BJ (cell line): ENCODE measurements at regions not wholly inside any gene's neighbourhood (a gene's known extent, or its start where the extent isn't known, plus 50 kb on each side); places are given as distances from the start of the nearest gene placed in this dataset.

Experiments used
- CTCF ChIA-PET: fragments of 350-600 bp; formaldehyde crosslinking; extraction: SDS; loops from one replicate; lab custom pipeline; 2021; ENCODE audit warnings: antibody characterized with exemption, inconsistent platforms; lab: Yijun Ruan, JAX
- POLR2A ChIA-PET: fragments of 300-600 bp; sonication (Branson Sonifier 250); formaldehyde crosslinking; extraction: SDS; loops from one replicate; lab custom pipeline; 2021; ENCODE audit warnings: antibody characterized with exemption; lab: Charles Lee
- DNase-seq: peaks from one replicate; pipeline ENCODE4 v3.0.0-alpha.2; 2011; ENCODE audit warnings: low read depth
- H3K27me3 ChIP-seq: 2 replicates; pipeline ENCODE4 v1.6.0; 2011; ENCODE audit warnings: low read length; ENCODE audit not compliant: control insufficient read depth, insufficient read depth
- H3K36me3 ChIP-seq: 2 replicates; pipeline ENCODE4 v1.5.1; 2011; ENCODE audit warnings: low read length; ENCODE audit not compliant: control insufficient read depth, insufficient read depth
- H3K4me3 ChIP-seq: 2 replicates; pipeline ENCODE4 v1.5.1; 2011; ENCODE audit warnings: low read depth, mild to moderate bottlenecking, control low read depth, low read length
- CTCF ChIP-seq: IDR thresholded peaks from 2 replicates; pipeline ENCODE4 v1.5.1; 2011; ENCODE audit warnings: low read depth, mild to moderate bottlenecking, control low read depth, inconsistent platforms, low read length, moderate library complexity; ENCODE audit not compliant: insufficient read depth

GRCh38 chr1:228921481-228921880 lies 186.2 kb downstream of the RHOU start:
- POLR2A ChIA-PET, result no interaction called here
- H3K4me3 ChIP-seq, result no peak overlapping the region
- no peak for TF ChIP-seq CTCF
- H3K27me3 ChIP-seq, result no peaks in the 10 kb centered on the region
- no peak for DNase-seq
- CTCF ChIA-PET, result interaction anchor here (1.5 kb wide), 1 partner anchor 10 kb away, joined by 3 read pairs; no protein-coding TSS in a partner anchor
- no peaks in the 10 kb centered on the region for H3K36me3 ChIP-seq

- DNase-seq, result no peak
- POLR2A ChIA-PET, result no interaction called here
- TF ChIP-seq CTCF, result no peak
- CTCF ChIA-PET, result interaction anchor here (0.9 kb wide), 1 partner anchor 188 kb away, joined by 3 read pairs; the partner anchor contains the start of gene RHOU
- Histone ChIP-seq H3K27me3 (no peaks in the 10 kb centered on the region), H3K36me3 (no peaks in the 10 kb centered on the region), H3K4me3 (no peak overlapping the region)
Observed at GRCh38 chr1:228922722-228923376, 187.6 kb downstream of the RHOU start.

- ChIA-PET CTCF (no interaction called here), POLR2A (no interaction called here)
- no peak for TF ChIP-seq CTCF
- Histone ChIP-seq H3K27me3 (no peaks in the 10 kb centered on the region), H3K36me3 (no peaks in the 10 kb centered on the region), H3K4me3 (no peak overlapping the region)
- no peak for DNase-seq
Observed at GRCh38 chr1:228923973-228924686, 188.9 kb downstream of the RHOU start.

- no peaks in the 10 kb centered on the region for H3K36me3 ChIP-seq
- ChIA-PET CTCF (no interaction called here), POLR2A (no interaction called here)
- no peak overlapping the region for H3K4me3 ChIP-seq
- no peak for DNase-seq
- H3K27me3 ChIP-seq, result no peaks in the 10 kb centered on the region
- no peak for TF ChIP-seq CTCF
Observed at GRCh38 chr1:228925691-228926090, 190.4 kb downstream of the RHOU start.

- TF ChIP-seq CTCF, result no peak
- CTCF ChIA-PET, result interaction anchor here (0.9 kb wide), 1 partner anchor 37 kb away, joined by 3 read pairs; no protein-coding TSS in a partner anchor
- Histone ChIP-seq H3K36me3 (no peaks in the 10 kb centered on the region), H3K27me3 (no peaks in the 10 kb centered on the region), H3K4me3 (no peak overlapping the region)
- POLR2A ChIA-PET, result no interaction called here
- no peak for DNase-seq
Observed at GRCh38 chr1:228927421-228927820, 192.1 kb downstream of the RHOU start.
